ENCODE measurements at regions not wholly inside any gene's neighbourhood (a gene's known extent, or its start where the extent isn't known, plus 50 kb on each side); places are given as distances from the start of the nearest gene placed in this dataset.

- no peak for DNase-seq
Observed at GRCh38 chr13:106295971-106296370, 239.5 kb downstream of the EFNB2 start.

GRCh38 chr13:106291006-106291405 is 244.5 kb downstream of the EFNB2 start:
- DNase-seq, result peak; percentile 61

- no peak for DNase-seq
Observed at GRCh38 chr13:106287351-106287750, 248.1 kb downstream of the EFNB2 start.

- DNase-seq, result no peak
Observed at GRCh38 chr13:106286811-106287210, 248.7 kb downstream of the EFNB2 start.

GRCh38 chr13:106284358-106284757 is 251.1 kb downstream of the EFNB2 start:
- peak; percentile 34 for DNase-seq

- DNase-seq, result no peak
Observed at GRCh38 chr13:106281426-106281825, 254.0 kb downstream of the EFNB2 start.

GRCh38 chr13:106277484-106278154 is 257.8 kb downstream of the EFNB2 start:
- DNase-seq, result no peak

- peak; percentile 9 for DNase-seq
Observed at GRCh38 chr13:106276876-106277275, 258.6 kb downstream of the EFNB2 start.

- DNase-seq, result no peak
Observed at GRCh38 chr13:106275446-106276032, 259.9 kb downstream of the EFNB2 start.

GRCh38 chr13:106274551-106275203 is 260.8 kb downstream of the EFNB2 start:
- DNase-seq, result peak; percentile 7

- DNase-seq, result no peak
Observed at GRCh38 chr13:106263801-106264200, 271.7 kb downstream of the EFNB2 start.

- DNase-seq, result no peak
Observed at GRCh38 chr13:106262886-106263285, 272.6 kb downstream of the EFNB2 start.

GRCh38 chr13:106261450-106261849 is 274.0 kb downstream of the EFNB2 start:
- DNase-seq, result no peak

GRCh38 chr13:106260352-106260751 is 275.1 kb downstream of the EFNB2 start:
- DNase-seq, result no peak

GRCh38 chr13:106259928-106260327 is 275.5 kb downstream of the EFNB2 start:
- DNase-seq, result no peak

- no peak for DNase-seq
Observed at GRCh38 chr13:106246666-106247188, 288.7 kb downstream of the EFNB2 start.

GRCh38 chr13:106246242-106246641 is 289.2 kb downstream of the EFNB2 start:
- no peak for DNase-seq

GRCh38 chr13:106243011-106243565 is 292.4 kb downstream of the EFNB2 start:
- DNase-seq, result peak; percentile 7

GRCh38 chr13:106241974-106242953 is 293.2 kb downstream of the EFNB2 start:
- no peak for DNase-seq

- DNase-seq, result no peak
Observed at GRCh38 chr13:106238690-106239089, 296.8 kb downstream of the EFNB2 start.

GRCh38 chr13:106234636-106235035 is 300.8 kb downstream of the EFNB2 start:
- DNase-seq, result no peak

GRCh38 chr13:106233134-106233735 is 302.2 kb downstream of the EFNB2 start:
- no peak for DNase-seq

All from fibroblast of skin of right quadriceps (primary cell).